SK-N-SH (cell line): ENCODE measurements at regions not wholly inside any gene's neighbourhood (a gene's known extent, or its start where the extent isn't known, plus 50 kb on each side); places are given as distances from the start of the nearest gene placed in this dataset.
"Not testable (repeated sequence)": the region's sequence is repeated elsewhere in the genome, so short reads cannot be mapped to it uniquely, and the experiment has no call there.

Source experiments
- CHD2 ChIP-seq: fragments of 150-350 bp; IDR thresholded peaks from 2 replicates; pipeline ENCODE4 v1.6.1; 2018; ENCODE audit warnings: low read length; ENCODE audit not compliant: partially characterized antibody
- ELF1 ChIP-seq: IDR thresholded peaks from 2 replicates; pipeline ENCODE4 v1.4.0; 2012
- EZH2phosphoT487 ChIP-seq: fragments of 200-600 bp; sonication (generic); IDR thresholded peaks from 2 replicates; pipeline ENCODE4 v1.6.1; 2017; ENCODE audit warnings: low read depth, mixed run types, mild to moderate bottlenecking, antibody characterized with exemption, moderate library complexity, borderline replicate concordance
- FOXM1 ChIP-seq: IDR thresholded peaks from 2 replicates; pipeline ENCODE4 v1.4.0; 2012; ENCODE audit warnings: low read depth, mild to moderate bottlenecking
- MXI1 ChIP-seq: IDR thresholded peaks from 2 replicates; pipeline ENCODE4 v1.6.1; 2012; ENCODE audit warnings: mild to moderate bottlenecking, low read depth, low read length, improper control_type of control experiment
- YY1 ChIP-seq: IDR thresholded peaks from 2 replicates; pipeline ENCODE4 v1.4.0; 2012; ENCODE audit warnings: low read depth, mild to moderate bottlenecking
- TF ChIP-seq, protein P1 (sequence below): IDR thresholded peaks from 2 replicates; pipeline ENCODE4 v1.6.1; 2012; ENCODE audit warnings: mild to moderate bottlenecking, low read depth, low read length, moderate library complexity
- TF ChIP-seq, protein P2 (sequence below): fragments of 200-600 bp; sonication (generic); IDR thresholded peaks from 2 replicates; pipeline ENCODE4 v1.6.1; 2017; ENCODE audit warnings: antibody characterized with exemption, mild to moderate bottlenecking, moderate library complexity
- TF ChIP-seq, protein P3 (sequence below): IDR thresholded peaks from 2 replicates; pipeline ENCODE4; 2012
- TF ChIP-seq, protein P4 (sequence below): fragments of 150-350 bp; IDR thresholded peaks from 2 replicates; pipeline ENCODE4 v1.6.1; 2017; ENCODE audit warnings: antibody characterized with exemption, low read length, low read depth, borderline replicate concordance
- TF ChIP-seq, protein P5 (sequence below): fragments of 150-350 bp; IDR thresholded peaks from 2 replicates; pipeline ENCODE4 v1.6.1; 2016; ENCODE audit warnings: mild to moderate bottlenecking, low read depth, low read length
- TF ChIP-seq, protein P6 (sequence below): IDR thresholded peaks from 2 replicates; pipeline ENCODE4 v1.4.0; 2012; ENCODE audit warnings: low read depth

DNA sequence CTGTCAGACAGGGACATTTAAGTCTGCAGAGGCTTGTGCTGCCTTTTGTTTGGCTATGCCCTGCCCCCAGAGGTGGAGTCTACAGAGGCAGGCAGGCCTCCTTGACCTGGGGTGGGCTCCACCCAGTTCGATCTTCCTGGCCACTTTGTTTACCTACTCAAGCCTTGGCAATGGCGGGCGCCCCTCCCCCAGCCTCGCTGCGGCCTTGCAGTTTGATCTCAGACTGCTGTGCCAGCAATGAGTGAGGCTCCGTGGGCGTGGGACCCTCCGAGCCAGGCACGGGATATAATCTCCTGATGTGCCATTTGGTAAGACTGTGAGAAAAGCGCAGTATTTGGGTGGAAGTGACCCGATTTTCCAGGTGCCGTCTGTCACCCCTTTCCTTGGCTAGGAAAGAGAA is 79.2 kb upstream of the ZDHHC15 start:
- TF ChIP-seq CHD2, FOXM1, YY1, EZH2phosphoT487, ELF1, MXI1: not testable (repeated sequence)
- TF ChIP-seq, protein P1, sequence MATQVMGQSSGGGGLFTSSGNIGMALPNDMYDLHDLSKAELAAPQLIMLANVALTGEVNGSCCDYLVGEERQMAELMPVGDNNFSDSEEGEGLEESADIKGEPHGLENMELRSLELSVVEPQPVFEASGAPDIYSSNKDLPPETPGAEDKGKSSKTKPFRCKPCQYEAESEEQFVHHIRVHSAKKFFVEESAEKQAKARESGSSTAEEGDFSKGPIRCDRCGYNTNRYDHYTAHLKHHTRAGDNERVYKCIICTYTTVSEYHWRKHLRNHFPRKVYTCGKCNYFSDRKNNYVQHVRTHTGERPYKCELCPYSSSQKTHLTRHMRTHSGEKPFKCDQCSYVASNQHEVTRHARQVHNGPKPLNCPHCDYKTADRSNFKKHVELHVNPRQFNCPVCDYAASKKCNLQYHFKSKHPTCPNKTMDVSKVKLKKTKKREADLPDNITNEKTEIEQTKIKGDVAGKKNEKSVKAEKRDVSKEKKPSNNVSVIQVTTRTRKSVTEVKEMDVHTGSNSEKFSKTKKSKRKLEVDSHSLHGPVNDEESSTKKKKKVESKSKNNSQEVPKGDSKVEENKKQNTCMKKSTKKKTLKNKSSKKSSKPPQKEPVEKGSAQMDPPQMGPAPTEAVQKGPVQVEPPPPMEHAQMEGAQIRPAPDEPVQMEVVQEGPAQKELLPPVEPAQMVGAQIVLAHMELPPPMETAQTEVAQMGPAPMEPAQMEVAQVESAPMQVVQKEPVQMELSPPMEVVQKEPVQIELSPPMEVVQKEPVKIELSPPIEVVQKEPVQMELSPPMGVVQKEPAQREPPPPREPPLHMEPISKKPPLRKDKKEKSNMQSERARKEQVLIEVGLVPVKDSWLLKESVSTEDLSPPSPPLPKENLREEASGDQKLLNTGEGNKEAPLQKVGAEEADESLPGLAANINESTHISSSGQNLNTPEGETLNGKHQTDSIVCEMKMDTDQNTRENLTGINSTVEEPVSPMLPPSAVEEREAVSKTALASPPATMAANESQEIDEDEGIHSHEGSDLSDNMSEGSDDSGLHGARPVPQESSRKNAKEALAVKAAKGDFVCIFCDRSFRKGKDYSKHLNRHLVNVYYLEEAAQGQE: not testable (repeated sequence)
- TF ChIP-seq, protein P2, sequence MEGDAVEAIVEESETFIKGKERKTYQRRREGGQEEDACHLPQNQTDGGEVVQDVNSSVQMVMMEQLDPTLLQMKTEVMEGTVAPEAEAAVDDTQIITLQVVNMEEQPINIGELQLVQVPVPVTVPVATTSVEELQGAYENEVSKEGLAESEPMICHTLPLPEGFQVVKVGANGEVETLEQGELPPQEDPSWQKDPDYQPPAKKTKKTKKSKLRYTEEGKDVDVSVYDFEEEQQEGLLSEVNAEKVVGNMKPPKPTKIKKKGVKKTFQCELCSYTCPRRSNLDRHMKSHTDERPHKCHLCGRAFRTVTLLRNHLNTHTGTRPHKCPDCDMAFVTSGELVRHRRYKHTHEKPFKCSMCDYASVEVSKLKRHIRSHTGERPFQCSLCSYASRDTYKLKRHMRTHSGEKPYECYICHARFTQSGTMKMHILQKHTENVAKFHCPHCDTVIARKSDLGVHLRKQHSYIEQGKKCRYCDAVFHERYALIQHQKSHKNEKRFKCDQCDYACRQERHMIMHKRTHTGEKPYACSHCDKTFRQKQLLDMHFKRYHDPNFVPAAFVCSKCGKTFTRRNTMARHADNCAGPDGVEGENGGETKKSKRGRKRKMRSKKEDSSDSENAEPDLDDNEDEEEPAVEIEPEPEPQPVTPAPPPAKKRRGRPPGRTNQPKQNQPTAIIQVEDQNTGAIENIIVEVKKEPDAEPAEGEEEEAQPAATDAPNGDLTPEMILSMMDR: not testable (repeated sequence)
- TF ChIP-seq, protein P3, sequence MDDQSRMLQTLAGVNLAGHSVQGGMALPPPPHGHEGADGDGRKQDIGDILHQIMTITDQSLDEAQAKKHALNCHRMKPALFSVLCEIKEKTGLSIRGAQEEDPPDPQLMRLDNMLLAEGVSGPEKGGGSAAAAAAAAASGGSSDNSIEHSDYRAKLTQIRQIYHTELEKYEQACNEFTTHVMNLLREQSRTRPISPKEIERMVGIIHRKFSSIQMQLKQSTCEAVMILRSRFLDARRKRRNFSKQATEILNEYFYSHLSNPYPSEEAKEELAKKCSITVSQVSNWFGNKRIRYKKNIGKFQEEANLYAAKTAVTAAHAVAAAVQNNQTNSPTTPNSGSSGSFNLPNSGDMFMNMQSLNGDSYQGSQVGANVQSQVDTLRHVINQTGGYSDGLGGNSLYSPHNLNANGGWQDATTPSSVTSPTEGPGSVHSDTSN: not testable (repeated sequence)
- TF ChIP-seq, protein P4, sequence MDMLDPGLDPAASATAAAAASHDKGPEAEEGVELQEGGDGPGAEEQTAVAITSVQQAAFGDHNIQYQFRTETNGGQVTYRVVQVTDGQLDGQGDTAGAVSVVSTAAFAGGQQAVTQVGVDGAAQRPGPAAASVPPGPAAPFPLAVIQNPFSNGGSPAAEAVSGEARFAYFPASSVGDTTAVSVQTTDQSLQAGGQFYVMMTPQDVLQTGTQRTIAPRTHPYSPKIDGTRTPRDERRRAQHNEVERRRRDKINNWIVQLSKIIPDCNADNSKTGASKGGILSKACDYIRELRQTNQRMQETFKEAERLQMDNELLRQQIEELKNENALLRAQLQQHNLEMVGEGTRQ: not testable (repeated sequence)
- TF ChIP-seq, protein P5, sequence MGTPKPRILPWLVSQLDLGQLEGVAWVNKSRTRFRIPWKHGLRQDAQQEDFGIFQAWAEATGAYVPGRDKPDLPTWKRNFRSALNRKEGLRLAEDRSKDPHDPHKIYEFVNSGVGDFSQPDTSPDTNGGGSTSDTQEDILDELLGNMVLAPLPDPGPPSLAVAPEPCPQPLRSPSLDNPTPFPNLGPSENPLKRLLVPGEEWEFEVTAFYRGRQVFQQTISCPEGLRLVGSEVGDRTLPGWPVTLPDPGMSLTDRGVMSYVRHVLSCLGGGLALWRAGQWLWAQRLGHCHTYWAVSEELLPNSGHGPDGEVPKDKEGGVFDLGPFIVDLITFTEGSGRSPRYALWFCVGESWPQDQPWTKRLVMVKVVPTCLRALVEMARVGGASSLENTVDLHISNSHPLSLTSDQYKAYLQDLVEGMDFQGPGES: not testable (repeated sequence)
- TF ChIP-seq, protein P6, sequence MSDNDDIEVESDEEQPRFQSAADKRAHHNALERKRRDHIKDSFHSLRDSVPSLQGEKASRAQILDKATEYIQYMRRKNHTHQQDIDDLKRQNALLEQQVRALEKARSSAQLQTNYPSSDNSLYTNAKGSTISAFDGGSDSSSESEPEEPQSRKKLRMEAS: not testable (repeated sequence)
